SK-N-SH treated with all-trans-retinoic acid at 6 μM for 48 hours (cell line): ENCODE measurements at regions not wholly inside any gene's neighbourhood (a gene's known extent, or its start where the extent isn't known, plus 50 kb on each side); places are given as distances from the start of the nearest gene placed in this dataset.

Experiments
- ATAC-seq: fragments of 200-7000 bp; cut with Tn5 transposase; 3 replicates; pipeline ENCODE4 v1.9.1; 2020; ENCODE audit warnings: mild to moderate bottlenecking, moderate library complexity
- BACH2 ChIP-seq: fragments of 250-450 bp; sonication (Bioruptor Pico); IDR thresholded peaks from 2 replicates; pipeline ENCODE4 v1.9.0; 2021; ENCODE audit warnings: mild to moderate bottlenecking, borderline replicate concordance
- CREB5 ChIP-seq: fragments of 250-450 bp; sonication (Bioruptor Pico); IDR thresholded peaks from 2 replicates; pipeline ENCODE4 v1.5.1; 2020; ENCODE audit warnings: low read depth, mild to moderate bottlenecking, moderate library complexity
- CSDC2 ChIP-seq: fragments of 250-450 bp; sonication (Bioruptor Pico); IDR thresholded peaks from 2 replicates; pipeline ENCODE4 v1.5.0; 2020; ENCODE audit warnings: mild to moderate bottlenecking, moderate library complexity
- ESRRG ChIP-seq: fragments of 250-450 bp; sonication (Bioruptor Pico); IDR thresholded peaks from 2 replicates; pipeline ENCODE4 v1.6.1; 2021; ENCODE audit warnings: mild to moderate bottlenecking
- ISL1 ChIP-seq: fragments of 250-450 bp; sonication (Bioruptor Pico); IDR thresholded peaks from 2 replicates; pipeline ENCODE4 v2.1.2; 2022; ENCODE audit warnings: mild to moderate bottlenecking, moderate library complexity
- OSR1 ChIP-seq: fragments of 250-450 bp; sonication (Bioruptor Pico); IDR thresholded peaks from 2 replicates; pipeline ENCODE4 v1.8.0; 2022; ENCODE audit warnings: moderate library complexity, mild to moderate bottlenecking, inconsistent platforms
- POU6F1 ChIP-seq: fragments of 250-450 bp; sonication (Bioruptor Pico); IDR thresholded peaks from 2 replicates; pipeline ENCODE4 v1.8.0; 2021; ENCODE audit warnings: low read depth, mild to moderate bottlenecking, moderate library complexity, borderline replicate concordance
- RARB ChIP-seq: fragments of 250-450 bp; sonication (Bioruptor Pico); IDR thresholded peaks from 2 replicates; pipeline ENCODE4 v1.8.0; 2021; ENCODE audit warnings: mild to moderate bottlenecking, moderate library complexity
- SNAI2 ChIP-seq: fragments of 250-450 bp; sonication (Bioruptor Pico); IDR thresholded peaks from 2 replicates; pipeline ENCODE4 v1.5.0; 2020; ENCODE audit warnings: mild to moderate bottlenecking, moderate library complexity
- TCF4 ChIP-seq: fragments of 250-450 bp; sonication (Bioruptor Pico); IDR thresholded peaks from 2 replicates; pipeline ENCODE4 v1.8.0; 2021; ENCODE audit warnings: mild to moderate bottlenecking, moderate library complexity, borderline replicate concordance
- TOX ChIP-seq: fragments of 250-450 bp; sonication (Bioruptor Pico); IDR thresholded peaks from 2 replicates; pipeline ENCODE4 v1.8.0; 2021; ENCODE audit warnings: mild to moderate bottlenecking, moderate library complexity, borderline replicate concordance
- ZFP3 ChIP-seq: fragments of 250-450 bp; sonication (Bioruptor Pico); IDR thresholded peaks from 2 replicates; pipeline ENCODE4 v1.5.0; 2020; ENCODE audit warnings: mild to moderate bottlenecking, moderate library complexity
- ZFP30 ChIP-seq: fragments of 450-650 bp; formaldehyde crosslinking; IDR thresholded peaks from 2 replicates; pipeline ENCODE4 v1.5.0; 2022; ENCODE audit warnings: mild to moderate bottlenecking, moderate library complexity
- ZNF8 ChIP-seq: fragments of 450-650 bp; formaldehyde crosslinking; IDR thresholded peaks from 2 replicates; pipeline ENCODE4 v1.5.0; 2020; ENCODE audit warnings: mild to moderate bottlenecking, moderate library complexity
- TF ChIP-seq, protein P1 (sequence below): fragments of 250-450 bp; sonication (Bioruptor Pico); IDR thresholded peaks from 2 replicates; pipeline ENCODE4 v1.5.1; 2021; ENCODE audit warnings: mild to moderate bottlenecking, moderate library complexity
- TF ChIP-seq, protein P2 (sequence below): fragments of 250-450 bp; sonication (Bioruptor Pico); IDR thresholded peaks from 2 replicates; pipeline ENCODE4 v1.5.0; 2020; ENCODE audit warnings: mild to moderate bottlenecking, moderate library complexity

DNA sequence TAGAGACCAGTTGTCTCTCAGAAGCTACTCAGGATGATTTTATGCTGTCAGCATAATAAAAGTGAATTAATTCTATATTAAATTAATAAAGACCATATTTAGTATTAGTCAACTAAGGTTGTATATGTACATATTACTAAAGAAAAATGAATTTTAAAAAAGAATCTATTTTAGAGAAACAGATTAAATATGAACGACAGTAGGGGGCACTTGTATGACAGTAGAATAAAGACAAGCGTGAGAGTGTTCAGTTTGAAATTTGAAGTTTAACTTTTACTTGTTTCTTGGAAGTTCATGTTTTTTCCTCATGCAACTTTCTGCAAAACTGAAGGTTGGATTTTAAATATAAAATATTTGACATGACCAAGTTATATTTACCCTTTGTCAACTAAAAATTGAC lies 67.9 kb upstream of the MACF1 start (continued):
- TF ChIP-seq, protein P1, sequence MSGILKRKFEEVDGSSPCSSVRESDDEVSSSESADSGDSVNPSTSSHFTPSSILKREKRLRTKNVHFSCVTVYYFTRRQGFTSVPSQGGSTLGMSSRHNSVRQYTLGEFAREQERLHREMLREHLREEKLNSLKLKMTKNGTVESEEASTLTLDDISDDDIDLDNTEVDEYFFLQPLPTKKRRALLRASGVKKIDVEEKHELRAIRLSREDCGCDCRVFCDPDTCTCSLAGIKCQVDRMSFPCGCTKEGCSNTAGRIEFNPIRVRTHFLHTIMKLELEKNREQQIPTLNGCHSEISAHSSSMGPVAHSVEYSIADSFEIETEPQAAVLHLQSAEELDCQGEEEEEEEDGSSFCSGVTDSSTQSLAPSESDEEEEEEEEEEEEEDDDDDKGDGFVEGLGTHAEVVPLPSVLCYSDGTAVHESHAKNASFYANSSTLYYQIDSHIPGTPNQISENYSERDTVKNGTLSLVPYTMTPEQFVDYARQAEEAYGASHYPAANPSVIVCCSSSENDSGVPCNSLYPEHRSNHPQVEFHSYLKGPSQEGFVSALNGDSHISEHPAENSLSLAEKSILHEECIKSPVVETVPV (CRISPR knock-in tag) = no peak
- TF ChIP-seq TOX (CRISPR knock-in tag) = no peak
- TF ChIP-seq, all 23 proteins: peak for 0

- no peak for ATAC-seq
- TF ChIP-seq ESRRG (CRISPR knock-in tag) (no peak), TCF4 (CRISPR knock-in tag) (0 out of 2 replicates have a peak, but pooled peaks have one; percentile 30), POU6F1 (no peak)
Observed at GRCh38 chr1:39139723-39140360, 64.7 kb upstream of the MACF1 start.

DNA sequence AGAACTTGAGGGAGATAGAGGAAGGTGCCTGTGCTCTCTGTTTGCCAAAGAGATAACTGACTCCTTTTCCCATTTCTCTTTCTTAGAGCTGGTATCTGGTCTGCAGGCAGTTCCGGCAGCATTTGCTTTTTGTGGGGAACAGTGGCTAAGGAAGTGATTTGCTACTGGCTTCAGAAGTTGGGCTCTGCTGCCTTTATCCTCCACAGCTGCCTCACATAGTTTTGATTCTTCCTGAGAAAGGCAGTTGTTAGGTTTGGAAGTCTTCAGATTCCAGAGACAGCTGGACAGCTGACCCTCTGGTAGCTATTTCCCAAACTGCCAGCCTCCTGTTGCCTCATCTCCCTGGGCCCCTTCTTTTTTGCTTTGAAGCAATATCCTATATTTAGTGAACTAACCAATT lies 62.6 kb upstream of the MACF1 start:
- TF ChIP-seq BACH2 (CRISPR knock-in tag) (no peak), SNAI2 (CRISPR knock-in tag) (no peak), CSDC2 (CRISPR knock-in tag) (no peak), CREB5 (no peak), ISL1 (CRISPR knock-in tag) (no peak), ZNF8 (CRISPR knock-in tag) (no peak), OSR1 (CRISPR knock-in tag) (no peak), ZFP3 (CRISPR knock-in tag) (no peak), POU6F1 (no peak), ZFP30 (CRISPR knock-in tag) (no peak)
- TF ChIP-seq, protein P2, sequence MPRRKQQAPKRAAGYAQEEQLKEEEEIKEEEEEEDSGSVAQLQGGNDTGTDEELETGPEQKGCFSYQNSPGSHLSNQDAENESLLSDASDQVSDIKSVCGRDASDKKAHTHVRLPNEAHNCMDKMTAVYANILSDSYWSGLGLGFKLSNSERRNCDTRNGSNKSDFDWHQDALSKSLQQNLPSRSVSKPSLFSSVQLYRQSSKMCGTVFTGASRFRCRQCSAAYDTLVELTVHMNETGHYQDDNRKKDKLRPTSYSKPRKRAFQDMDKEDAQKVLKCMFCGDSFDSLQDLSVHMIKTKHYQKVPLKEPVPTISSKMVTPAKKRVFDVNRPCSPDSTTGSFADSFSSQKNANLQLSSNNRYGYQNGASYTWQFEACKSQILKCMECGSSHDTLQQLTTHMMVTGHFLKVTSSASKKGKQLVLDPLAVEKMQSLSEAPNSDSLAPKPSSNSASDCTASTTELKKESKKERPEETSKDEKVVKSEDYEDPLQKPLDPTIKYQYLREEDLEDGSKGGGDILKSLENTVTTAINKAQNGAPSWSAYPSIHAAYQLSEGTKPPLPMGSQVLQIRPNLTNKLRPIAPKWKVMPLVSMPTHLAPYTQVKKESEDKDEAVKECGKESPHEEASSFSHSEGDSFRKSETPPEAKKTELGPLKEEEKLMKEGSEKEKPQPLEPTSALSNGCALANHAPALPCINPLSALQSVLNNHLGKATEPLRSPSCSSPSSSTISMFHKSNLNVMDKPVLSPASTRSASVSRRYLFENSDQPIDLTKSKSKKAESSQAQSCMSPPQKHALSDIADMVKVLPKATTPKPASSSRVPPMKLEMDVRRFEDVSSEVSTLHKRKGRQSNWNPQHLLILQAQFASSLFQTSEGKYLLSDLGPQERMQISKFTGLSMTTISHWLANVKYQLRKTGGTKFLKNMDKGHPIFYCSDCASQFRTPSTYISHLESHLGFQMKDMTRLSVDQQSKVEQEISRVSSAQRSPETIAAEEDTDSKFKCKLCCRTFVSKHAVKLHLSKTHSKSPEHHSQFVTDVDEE (CRISPR knock-in tag) = no peak
- peak; percentile 66 for ATAC-seq

- ATAC-seq = peak; percentile 25
- TF ChIP-seq ESRRG (CRISPR knock-in tag) (no peak), OSR1 (CRISPR knock-in tag) (no peak), TCF4 (CRISPR knock-in tag) (no peak), ZFP3 (CRISPR knock-in tag) (no peak), RARB (CRISPR knock-in tag) (no peak), SNAI2 (CRISPR knock-in tag) (no peak), ISL1 (CRISPR knock-in tag) (no peak)
- TF ChIP-seq, protein P1 (CRISPR knock-in tag) = no peak
- TF ChIP-seq, all 23 proteins: peak for 0
Observed at GRCh38 chr1:39142401-39143060, 62.0 kb upstream of the MACF1 start.
